ENCODE measurements at regions not wholly inside any gene's neighbourhood (a gene's known extent, or its start where the extent isn't known, plus 50 kb on each side); places are given as distances from the start of the nearest gene placed in this dataset.

DNA sequence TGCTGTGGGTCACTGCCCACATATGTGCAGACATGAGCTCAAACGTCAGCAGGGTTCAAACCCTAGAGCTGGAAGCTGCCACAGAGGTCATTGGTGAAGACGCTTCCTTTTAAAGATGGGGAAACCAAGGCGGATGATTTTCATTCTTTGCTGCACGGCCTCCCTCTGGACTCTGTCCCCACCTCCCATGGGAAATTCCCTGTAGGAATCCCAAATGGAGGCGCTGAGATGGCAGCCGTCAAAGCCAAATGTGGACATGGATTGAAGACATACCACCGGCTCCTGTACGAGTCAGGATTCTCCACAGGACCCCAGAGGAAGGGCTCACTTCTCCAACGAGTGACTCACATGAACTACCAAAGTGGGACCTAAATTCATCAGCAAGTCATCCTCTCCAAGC is 286.4 kb downstream of the CRLF2 start (continued):
- TF ChIP-seq, protein P1, sequence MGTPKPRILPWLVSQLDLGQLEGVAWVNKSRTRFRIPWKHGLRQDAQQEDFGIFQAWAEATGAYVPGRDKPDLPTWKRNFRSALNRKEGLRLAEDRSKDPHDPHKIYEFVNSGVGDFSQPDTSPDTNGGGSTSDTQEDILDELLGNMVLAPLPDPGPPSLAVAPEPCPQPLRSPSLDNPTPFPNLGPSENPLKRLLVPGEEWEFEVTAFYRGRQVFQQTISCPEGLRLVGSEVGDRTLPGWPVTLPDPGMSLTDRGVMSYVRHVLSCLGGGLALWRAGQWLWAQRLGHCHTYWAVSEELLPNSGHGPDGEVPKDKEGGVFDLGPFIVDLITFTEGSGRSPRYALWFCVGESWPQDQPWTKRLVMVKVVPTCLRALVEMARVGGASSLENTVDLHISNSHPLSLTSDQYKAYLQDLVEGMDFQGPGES (IDR thresholded peaks at IDR 0.05), result no peak
- no peak for TF ChIP-seq YBX1 (IDR thresholded peaks at IDR 0.05)
- no peak for TF ChIP-seq KDM1A (IDR thresholded peaks at IDR 0.05; ENCODE audit: borderline replicate concordance)
- TF ChIP-seq SMAD5 (IDR thresholded peaks at IDR 0.05; ENCODE audit: low read depth), result no peak
- TF ChIP-seq HDGF (IDR thresholded peaks at IDR 0.05), result no peak

DNA sequence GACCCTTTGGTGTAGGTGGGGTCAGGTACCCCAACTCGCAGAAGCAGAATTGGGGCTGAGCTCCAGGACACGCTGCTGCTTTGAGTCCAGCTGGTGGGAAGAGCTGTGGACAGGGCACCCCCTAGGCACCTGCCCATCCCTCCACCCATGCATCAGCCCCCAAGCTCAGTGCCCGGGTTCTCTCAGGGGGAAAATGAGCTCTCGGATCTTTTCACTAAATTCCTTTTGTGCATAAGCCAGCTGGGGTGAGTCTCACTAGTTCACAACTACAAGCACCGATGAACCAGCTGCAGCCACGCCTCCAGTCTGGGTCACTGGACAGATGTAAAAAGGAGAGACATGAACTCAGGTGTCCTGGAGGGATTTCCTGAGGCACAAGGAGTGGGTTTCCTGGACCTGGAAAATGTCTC is 286.8 kb downstream of the CRLF2 start:
- no TSS peak for BruUV-seq (replicated peaks)
- ATAC-seq (no peak), DNase-seq (ENCODE audit: low read depth, low spot score) (no peak), FAIRE-seq (no peak)
- Histone ChIP-seq H3K36me3 (ENCODE audit: control insufficient read depth in 2 of 2, insufficient read depth in 2 of 2, low read length in 1 of 2) (no peaks in the 10 kb centered on the region), H2AFZ (ENCODE audit: control insufficient read depth, low read depth, low read length) (no peak overlapping the region), H3K4me3 (no peak overlapping the region), H3K9ac (ENCODE audit: control insufficient read depth, insufficient read depth, low read length) (no peak overlapping the region), H3K4me2 (ENCODE audit: control insufficient read depth, insufficient read depth) (no peak overlapping the region), H3K27me3 (replicated peaks in 1 of 2; ENCODE audit: control insufficient read depth in 2 of 2, insufficient read depth in 2 of 2, low read length in 1 of 2) (no peaks in the 10 kb centered on the region), H3K9me3 (replicated peaks; ENCODE audit: control insufficient read depth, insufficient read depth, low read length) (no peaks in the 10 kb centered on the region), H3K27ac (ENCODE audit: control insufficient read depth, insufficient read depth) (no peak overlapping the region), H4K20me1 (ENCODE audit: control insufficient read depth, insufficient read depth) (no peaks in the 10 kb centered on the region), H3K79me2 (ENCODE audit: control insufficient read depth, insufficient read depth, low read length) (no peaks in the 10 kb centered on the region), H3K4me1 (ENCODE audit: control insufficient read depth, insufficient read depth, low read length) (no peaks in the 10 kb centered on the region)
- ChIA-PET CTCF (no interaction called here), RAD21 (ENCODE audit: unreplicated experiment) (no interaction called here), POLR2A (no interaction called here), SMC1A (ENCODE audit: uncharacterized antibody, unreplicated experiment) (no interaction called here)
- WGBS (ENCODE audit: insufficient coverage, insufficient replicate concordance, low lambda C conversion rate, missing lambda C conversion rate), result 23% methylated on average over 6 of the region's 6 CpGs
- TF ChIP-seq EED (IDR thresholded peaks at IDR 0.05; ENCODE audit: low read depth) (no peak), NR2C2 (IDR thresholded peaks at IDR 0.05; ENCODE audit: borderline replicate concordance, control insufficient read depth, insufficient read length, low read depth) (no peak), PML (IDR thresholded peaks at IDR 0.05; ENCODE audit: low read length) (no peak)
- in situ Hi-C loops (cut with MboI) (no loop called here), intact Hi-C loops (cut with micrococcal nuclease; ENCODE audit: unreplicated experiment) (no loop called here)

DNA sequence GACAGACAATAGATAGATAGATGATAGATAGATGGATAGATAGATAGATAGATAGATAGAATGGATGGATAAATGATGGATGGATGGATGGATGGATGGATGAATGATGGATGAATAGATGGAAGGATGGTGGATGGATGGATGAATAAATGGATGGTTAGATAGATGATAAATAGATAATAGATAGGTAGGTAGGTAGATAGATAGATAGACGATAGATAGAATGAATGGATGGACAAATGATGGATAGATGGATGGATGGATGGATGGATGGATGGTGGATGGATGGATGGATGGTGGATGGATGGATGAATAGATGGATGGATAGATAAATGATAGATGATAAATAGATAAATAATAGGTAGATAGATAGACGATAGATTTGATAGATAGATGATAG is 287.4 kb downstream of the CRLF2 start:
- BruUV-seq (replicated peaks), result no TSS peak
- CTCF ChIA-PET, result no interaction called here

More for the DNA sequence above, 287.4 kb downstream of the CRLF2 start:
- SMC1A ChIA-PET (ENCODE audit: uncharacterized antibody, unreplicated experiment), result no interaction called here
- Histone ChIP-seq H3K36me3 (ENCODE audit: control insufficient read depth in 2 of 2, insufficient read depth in 2 of 2, low read length in 1 of 2) (no peaks in the 10 kb centered on the region), H3K27me3 (replicated peaks in 1 of 2; ENCODE audit: control insufficient read depth in 2 of 2, insufficient read depth in 2 of 2, low read length in 1 of 2) (no peaks in the 10 kb centered on the region), H2AFZ (ENCODE audit: control insufficient read depth, low read depth, low read length) (no peak overlapping the region), H3K27ac (ENCODE audit: control insufficient read depth, insufficient read depth) (no peak overlapping the region), H3K9ac (ENCODE audit: control insufficient read depth, insufficient read depth, low read length) (no peak overlapping the region), H3K9me3 (replicated peaks; ENCODE audit: control insufficient read depth, insufficient read depth, low read length) (no peaks in the 10 kb centered on the region), H3K4me3 (no peak overlapping the region), H4K20me1 (ENCODE audit: control insufficient read depth, insufficient read depth) (no peaks in the 10 kb centered on the region), H3K4me2 (ENCODE audit: control insufficient read depth, insufficient read depth) (no peak overlapping the region), H3K79me2 (ENCODE audit: control insufficient read depth, insufficient read depth, low read length) (no peaks in the 10 kb centered on the region), H3K4me1 (ENCODE audit: control insufficient read depth, insufficient read depth, low read length) (no peaks in the 10 kb centered on the region)
- RAD21 ChIA-PET (ENCODE audit: unreplicated experiment), result no interaction called here
- TF ChIP-seq IRF4 (IDR thresholded peaks at IDR 0.05; ENCODE audit: low read depth, low read length) (no peak), ZNF384 (IDR thresholded peaks at IDR 0.05; ENCODE audit: borderline replicate concordance, low read depth, low read length) (no peak), SMC3 (IDR thresholded peaks at IDR 0.05; ENCODE audit: borderline replicate concordance, low read length) (no peak), BMI1 (IDR thresholded peaks at IDR 0.05; ENCODE audit: borderline replicate concordance) (no peak), RFX5 (IDR thresholded peaks at IDR 0.05; ENCODE audit: low read depth, low read length) (no peak), PAX5 (IDR thresholded peaks at IDR 0.05; ENCODE audit: borderline replicate concordance, low read depth, low read length) (no peak), EED (IDR thresholded peaks at IDR 0.05; ENCODE audit: low read depth) (no peak), SP1 (IDR thresholded peaks at IDR 0.05; ENCODE audit: low read depth, low read length) (no peak), CHD4 (IDR thresholded peaks at IDR 0.05) (no peak)
- DNase-seq (ENCODE audit: low read depth, low spot score) (no peak), FAIRE-seq (no peak), ATAC-seq (no peak)
- intact Hi-C loops (cut with micrococcal nuclease; ENCODE audit: unreplicated experiment), result no loop called here
- 100% methylated on average over 1 of the region's 2 CpGs for WGBS (ENCODE audit: insufficient coverage, insufficient replicate concordance, low lambda C conversion rate, missing lambda C conversion rate)
- in situ Hi-C loops (cut with MboI), result no loop called here
- POLR2A ChIA-PET, result no interaction called here
